Bone marrow (tissue), 2 donors: ENCODE measurements at regions not wholly inside any gene's neighbourhood (a gene's known extent, or its start where the extent isn't known, plus 50 kb on each side); places are given as distances from the start of the nearest gene placed in this dataset.
"Not testable (repeated sequence)": the region's sequence is repeated elsewhere in the genome, so short reads cannot be mapped to it uniquely, and the experiment has no call there.

Experiments used
- DNase-seq, 2 donors: peaks; one replicate each; lab custom pipeline; 2025; lab: John Stamatoyannopoulos, UW

DNA sequence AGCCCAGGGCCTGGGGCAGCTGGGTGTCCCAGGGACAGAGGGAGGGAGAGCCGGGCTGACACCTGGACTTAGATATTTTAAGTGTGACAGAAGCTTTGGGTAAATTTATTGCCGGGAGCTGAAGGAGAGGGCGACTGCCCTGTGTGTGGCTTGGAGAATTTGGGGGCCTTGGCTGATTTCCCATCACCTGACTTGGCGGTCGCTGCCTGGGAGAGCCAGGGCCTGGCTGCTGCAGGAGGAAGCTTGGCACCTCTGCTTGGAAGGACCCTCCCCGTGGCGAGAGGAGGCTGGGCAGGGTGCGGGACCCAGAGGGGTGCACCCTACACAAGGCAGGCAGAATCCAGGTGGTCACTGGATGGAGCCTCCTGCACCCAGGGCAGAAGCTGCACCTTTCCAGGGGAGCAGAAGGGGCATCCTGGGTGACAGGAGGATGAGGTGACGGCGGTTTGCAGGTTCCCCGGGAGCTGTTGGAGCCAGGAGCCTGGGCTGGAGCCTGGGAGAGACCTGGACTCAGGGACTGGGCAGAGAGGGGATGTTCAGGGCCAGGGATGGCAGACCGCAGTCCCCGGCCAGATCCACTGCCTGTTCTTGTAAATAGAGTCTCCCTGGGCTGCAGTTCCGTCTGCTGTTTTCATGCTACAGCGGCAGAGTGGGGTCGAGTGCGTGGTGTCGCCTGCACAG, 72.0 kb downstream of the RGS12 start:
- DNase-seq = no peak

- DNase-seq = no peak
Measured at GRCh38 chr4:3365326-3365725, 72.5 kb downstream of the RGS12 start.

- DNase-seq = no peak
Measured at GRCh38 chr4:3365871-3366842, 73.3 kb downstream of the RGS12 start.

- DNase-seq = no peak
Measured at GRCh38 chr4:3366893-3367775, 74.3 kb downstream of the RGS12 start.

- DNase-seq = no peak
Measured at GRCh38 chr4:3367866-3368265, 73.9 kb upstream of the HGFAC start.

DNA sequence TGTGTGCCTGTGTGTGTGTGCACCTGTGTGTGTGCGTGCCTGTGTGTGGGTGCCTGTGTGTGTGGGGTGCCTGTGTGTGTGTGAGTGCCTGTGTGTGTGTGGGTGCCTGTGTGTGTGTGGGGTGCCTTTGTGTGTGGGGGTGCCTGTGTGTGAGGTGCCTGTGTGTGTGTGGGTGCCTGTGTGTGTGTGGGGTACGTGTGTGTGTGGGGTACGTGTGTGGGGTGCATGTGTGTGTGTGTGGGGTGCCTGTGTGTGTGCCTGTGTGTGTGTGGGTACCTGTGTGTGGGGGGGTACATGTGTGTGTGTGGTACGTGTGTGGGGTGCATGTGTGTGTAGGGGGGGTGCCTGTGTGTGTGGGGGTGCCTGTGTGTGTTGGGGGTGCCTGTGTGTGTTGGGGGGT, 73.4 kb upstream of the HGFAC start:
- no peak for DNase-seq

DNA sequence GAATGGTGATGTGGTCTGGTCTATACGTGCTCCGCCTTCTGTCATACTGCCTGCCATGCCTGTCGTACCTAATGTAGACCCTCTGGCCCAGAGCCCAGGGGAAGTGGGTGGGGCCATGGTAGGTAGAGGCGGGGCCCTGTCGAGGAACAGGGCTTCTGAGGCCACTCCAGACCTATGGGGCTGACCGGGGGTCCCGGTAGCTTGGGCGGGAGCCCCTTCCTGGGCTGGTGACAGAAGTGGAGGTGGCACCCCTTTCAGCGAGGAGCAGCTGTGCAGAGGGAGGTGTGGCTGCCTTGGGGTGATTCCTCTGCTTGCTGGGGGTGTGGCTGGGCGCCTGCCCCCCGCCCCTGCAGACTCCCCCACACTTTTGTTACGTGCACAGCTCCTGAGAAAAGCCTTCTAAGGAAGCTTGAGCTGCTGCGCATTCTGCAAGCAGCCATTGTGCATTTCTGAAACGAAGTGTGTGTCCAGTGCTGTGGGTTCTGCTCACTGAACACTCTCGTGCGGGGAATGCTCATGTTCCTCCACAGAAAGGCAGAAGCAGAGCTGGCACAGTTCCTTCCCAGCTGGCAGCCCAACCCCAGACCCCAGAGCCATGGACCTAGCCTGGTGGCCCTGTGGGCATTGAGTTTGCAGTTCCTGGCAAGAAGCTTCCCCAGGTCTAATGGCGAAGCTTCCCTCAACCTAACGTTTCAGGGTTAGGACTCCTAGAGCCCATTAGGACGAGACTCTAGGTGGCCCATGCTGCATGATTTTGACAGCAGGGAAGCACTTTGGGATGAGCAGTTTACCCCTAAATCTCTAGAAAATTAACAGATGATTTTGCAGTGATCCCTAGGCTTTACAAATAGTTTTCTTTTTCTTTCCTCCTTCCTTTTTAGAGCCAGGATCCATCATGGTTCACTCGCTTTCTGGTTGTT, 72.7 kb upstream of the HGFAC start:
- DNase-seq = no peak

DNA sequence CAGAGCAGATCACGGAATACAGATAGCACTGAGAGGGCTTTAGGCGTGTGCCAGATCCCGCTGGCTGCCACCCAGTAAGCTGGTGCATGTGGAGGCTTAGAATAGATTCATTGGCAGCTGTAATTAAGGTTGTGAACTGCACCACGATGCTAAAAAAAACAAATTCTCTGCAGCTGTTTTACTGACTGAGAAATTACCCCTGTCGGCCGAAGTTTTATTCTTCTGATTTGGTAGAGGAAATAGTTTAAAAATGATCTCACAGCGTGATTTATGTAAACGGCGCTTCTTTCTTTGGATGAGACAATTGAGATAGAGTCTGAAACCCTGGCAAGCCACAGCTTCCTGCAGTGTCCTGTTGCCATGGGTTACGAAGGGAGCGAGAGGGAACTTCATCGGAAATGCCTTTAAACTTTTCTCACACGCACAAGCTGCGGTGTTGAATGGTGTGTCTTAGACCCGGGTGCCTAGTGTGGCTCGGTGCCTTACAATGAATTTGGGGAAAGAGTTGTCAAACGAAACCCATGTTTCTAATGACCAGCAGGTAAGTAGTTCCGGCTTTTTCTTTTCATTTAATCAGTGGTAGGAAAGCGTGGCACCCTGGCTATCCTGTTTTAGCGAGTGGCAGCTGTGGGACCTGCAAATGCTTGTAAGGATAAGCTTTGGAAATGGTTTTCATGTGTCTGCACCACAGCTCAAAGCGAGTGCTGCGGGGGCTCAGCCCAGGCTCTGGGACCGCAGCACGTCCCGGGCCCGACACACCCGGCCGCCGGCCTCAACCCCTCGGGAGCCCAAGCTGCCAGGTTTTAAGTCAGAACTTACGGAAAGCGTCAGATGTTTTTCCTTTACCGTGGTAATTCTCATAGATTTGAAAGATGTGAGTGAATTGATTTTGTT, 71.7 kb upstream of the HGFAC start:
- DNase-seq = peak in 1 of 2 donors; percentile 81

DNA sequence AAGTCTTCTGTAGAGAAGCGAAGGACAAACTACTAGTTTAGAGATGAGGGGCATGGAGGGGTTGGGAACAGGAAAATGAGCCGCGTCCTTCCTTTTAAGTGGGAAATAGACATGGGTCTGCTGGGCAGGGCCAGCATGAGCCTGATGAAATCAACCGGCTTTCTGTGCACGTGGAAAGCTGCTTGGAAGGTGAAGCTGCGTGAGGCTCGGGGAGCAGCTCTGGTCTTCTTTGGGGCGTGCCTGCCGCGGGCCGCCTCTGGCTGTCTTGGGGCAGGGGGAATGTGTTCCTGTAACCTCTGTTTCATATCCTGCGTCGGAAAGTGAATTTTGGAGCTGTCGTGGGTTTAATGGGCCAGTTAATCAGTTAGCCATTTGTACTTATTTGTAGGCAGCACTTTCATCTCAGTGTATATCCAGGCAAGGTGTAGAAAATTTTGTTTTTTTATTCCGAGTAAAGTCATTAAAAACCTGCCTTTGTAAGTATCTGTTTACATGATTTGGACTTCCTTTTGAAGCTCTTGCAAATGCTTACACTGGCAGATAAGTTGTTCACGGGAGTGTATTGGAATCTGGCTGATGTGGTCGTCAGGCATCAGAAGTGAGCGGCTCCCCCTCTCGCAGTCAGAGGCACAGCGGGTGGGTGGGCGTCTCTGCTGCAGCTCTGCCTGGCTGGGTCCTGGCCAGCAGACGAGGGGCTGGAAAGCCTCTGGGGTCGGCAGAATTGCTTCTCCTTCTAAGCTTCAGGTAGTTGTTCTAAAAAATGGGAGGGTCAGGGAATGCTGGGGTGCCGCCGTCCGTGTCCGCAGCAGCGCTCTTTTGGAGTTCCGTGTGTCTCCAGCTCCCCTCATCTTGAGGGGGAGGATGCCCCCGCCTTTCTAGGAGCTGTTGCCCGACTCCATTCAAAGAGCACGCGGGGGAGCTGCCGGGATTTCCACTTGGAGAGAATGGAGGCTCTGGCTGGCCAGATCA, 70.5 kb upstream of the HGFAC start:
- DNase-seq = no peak

DNA sequence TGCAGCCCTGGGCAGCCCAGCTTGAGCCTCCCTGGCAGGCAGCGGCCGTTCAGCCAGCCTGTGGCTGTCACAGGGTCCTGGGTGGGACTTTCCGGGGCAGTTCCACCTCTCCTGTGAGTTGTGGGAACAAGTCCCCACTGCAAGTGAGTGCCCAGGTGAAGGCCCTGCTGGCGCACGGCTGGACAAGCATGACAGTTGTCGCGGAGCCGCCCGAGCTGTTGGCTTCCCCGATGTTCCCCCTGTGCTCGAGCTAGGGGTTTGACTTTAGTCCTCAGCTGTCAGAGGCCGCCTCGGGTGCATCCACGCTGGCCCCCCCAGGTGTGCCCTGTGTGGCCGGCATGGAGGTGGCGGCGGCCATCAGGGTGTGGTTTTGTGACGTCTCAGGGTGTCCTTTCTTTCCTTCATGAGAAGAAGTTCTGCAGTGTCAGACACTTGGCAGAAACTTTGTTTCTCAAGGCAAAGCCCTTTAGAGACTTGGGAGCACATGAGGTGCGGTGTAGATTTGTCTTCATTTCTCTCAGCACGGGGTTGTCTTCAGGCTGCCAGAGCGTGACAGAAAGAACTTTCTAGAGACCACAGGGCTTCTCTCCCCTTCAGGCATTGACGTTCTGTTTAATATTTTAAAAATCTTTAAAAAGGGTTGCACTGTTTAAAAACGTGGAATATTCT, 69.4 kb upstream of the HGFAC start:
- no peak for DNase-seq

DNA sequence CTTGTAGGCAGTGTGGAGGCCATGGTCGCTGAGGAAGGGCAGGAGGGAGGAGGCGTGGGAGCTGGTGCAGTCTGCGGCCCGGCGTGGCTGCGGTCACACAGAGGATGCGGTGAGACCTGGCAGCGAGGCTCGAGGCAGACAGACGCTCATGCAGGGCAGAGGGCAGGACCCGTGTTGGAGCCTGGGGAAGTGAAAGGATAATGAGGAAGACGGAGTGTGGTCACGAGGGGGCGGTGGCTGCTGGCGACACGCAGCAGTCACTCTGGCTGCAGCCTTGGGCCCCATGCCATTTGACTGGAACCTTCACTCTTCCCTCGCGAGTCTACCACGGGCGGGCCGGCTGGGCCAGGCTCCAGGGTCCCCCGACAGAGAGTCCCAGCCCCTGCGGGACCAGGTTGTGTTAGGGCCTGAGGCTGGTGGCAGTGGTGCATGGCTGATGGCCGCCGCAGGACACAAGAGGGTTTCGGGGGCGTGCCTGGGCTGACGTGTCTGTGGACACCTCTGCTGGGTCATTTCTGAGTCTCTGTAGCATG, 68.8 kb upstream of the HGFAC start:
- DNase-seq = peak; percentile 60 to 67

DNA sequence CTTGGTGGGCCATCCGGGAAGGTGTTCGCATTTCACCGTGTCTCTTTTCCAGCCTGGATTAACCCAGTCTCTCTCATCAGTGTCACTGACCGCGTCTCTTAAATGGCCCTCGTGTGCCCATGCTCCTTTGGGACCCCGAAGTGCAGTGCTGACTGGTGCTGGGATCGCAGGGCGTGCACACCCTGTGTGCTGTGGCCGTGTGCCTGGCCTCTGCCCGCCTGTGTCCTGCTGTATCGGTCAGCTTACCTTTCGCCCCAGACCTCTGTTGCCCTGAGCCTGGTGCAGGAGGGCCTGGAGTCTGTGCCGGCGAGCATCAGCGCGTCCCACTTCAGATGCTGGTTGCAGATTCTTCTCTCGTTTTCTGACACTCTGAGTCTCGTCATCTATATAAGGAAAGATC, 68.3 kb upstream of the HGFAC start:
- no peak for DNase-seq

DNA sequence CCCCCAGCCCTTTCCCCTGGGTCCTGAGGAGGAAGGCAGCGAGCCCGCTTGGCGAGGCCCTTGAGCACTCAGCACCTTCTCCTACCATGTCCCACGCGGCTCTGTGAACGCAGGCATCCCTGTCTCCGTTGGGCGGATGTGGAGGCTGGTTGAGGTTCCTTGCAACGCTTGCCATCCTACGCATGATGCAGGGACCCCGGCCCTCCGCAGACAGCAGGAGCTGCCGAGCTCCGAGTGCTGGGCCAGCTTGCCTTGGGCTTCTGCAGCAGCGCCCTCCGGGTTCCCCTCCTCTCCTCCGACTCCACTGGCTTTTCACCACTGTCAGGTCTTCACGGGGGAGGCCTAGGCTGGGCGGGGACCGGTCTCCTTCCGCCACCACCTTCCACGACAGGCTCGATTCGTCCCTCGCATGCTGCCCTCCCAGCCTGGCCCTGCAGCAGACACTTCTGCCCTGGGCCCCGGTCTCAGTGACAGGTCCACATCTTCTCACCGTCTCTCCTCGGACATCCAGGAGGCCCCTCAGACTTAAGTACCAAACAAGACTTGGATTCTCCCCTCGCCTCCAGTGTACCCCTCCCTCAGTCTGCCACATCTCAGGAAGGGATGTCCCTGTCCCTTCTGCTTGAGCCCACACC, 67.6 kb upstream of the HGFAC start:
- DNase-seq = no peak

DNA sequence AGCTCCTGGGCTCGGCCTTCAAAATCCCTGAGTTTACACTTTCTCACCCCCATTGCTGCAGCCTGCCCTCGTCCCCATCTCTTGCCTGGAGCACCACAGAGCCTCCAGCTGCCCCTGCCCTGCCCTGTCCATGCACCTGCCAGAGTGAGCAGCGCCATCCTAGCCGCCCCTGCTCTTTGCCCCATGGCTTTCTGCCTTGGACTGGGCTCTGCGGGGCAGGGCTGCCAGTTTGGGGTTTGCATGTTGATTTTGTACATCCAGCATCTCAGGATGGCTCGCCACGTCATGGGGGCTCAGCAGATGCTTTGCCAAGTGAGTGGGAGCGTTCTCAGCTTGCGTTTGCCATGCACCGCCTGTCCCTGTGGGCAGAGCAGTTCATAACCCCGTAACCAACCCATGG, 67.1 kb upstream of the HGFAC start:
- DNase-seq = no peak

GRCh38 chr4:3375688-3376087, 66.1 kb upstream of the HGFAC start:
- DNase-seq = no peak

DNA sequence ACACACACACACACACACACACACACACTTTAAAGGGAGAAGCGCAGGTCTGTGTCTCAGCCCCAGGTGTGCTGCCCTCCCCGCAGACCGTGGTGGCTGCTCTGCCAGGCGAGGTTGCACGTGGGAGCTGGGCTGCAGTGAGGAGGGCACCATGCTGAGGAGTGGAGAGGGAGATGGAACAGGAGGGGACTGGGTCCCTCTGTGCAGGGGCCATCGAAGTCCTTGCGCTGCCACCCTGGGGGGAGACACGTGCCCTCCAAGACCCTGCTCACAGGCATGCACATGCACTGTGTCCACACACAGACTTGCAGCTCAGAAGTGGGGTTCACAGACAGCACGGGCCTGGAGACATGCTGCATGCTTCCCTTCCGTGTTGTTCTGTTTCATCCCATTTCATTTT, 65.5 kb upstream of the HGFAC start:
- DNase-seq = no peak

- DNase-seq = no peak
Measured at GRCh38 chr4:3377557-3377956, 64.2 kb upstream of the HGFAC start.

GRCh38 chr4:3380336-3380735, 61.4 kb upstream of the HGFAC start:
- not testable (repeated sequence) for DNase-seq
